RWPE1 (cell line): ENCODE measurements at regions not wholly inside any gene's neighbourhood (a gene's known extent, or its start where the extent isn't known, plus 50 kb on each side); places are given as distances from the start of the nearest gene placed in this dataset.
"Not testable (repeated sequence)": the region's sequence is repeated elsewhere in the genome, so short reads cannot be mapped to it uniquely, and the experiment has no call there.

Source experiments
- CTCF ChIA-PET: fragments of 350-600 bp; sonication (Branson Sonifier 250); formaldehyde crosslinking; extraction: SDS; loops from one replicate; lab custom pipeline; 2021; lab: Yijun Ruan, JAX
- POLR2A ChIA-PET: fragments of 400-600 bp; formaldehyde crosslinking; extraction: SDS; loops from one replicate; lab custom pipeline; 2020; ENCODE audit warnings: antibody characterized with exemption; ENCODE audit not compliant: low non-redundant PET; lab: Yijun Ruan, JAX
- DNase-seq: peaks from one replicate; pipeline ENCODE4 v3.0.0; 2012; ENCODE audit warnings: low spot score
- H3K27ac ChIP-seq: fragments of 450-650 bp; 2 replicates; pipeline ENCODE4 v1.5.1; 2017
- TF ChIP-seq, protein P1 (sequence below): fragments of 450-650 bp; conservative IDR thresholded peaks from 2 replicates; pipeline ENCODE4 v1.5.1; 2017; ENCODE audit warnings: low read depth, mild to moderate bottlenecking

DNA sequence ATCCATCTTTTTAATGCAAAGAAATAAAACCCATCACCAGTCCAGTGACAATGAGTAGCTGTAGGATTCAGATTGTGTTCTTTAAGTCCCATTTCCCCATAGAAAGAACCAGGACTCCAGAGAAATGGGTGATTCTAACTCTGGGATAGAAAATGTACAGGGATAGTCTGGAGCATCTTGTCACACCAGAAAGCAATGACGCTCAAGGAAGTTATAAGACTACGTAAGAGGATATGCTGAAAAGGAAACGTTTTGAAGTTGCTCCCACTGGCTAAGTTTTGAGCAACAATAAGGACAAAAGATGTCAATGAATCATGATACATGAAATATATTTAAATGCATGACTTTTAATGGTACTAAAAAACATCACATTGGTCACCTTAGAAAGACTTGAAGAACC, 360.1 kb downstream of the DLEU7 start:
- POLR2A ChIA-PET, result no interaction called here
- TF ChIP-seq, protein P1, sequence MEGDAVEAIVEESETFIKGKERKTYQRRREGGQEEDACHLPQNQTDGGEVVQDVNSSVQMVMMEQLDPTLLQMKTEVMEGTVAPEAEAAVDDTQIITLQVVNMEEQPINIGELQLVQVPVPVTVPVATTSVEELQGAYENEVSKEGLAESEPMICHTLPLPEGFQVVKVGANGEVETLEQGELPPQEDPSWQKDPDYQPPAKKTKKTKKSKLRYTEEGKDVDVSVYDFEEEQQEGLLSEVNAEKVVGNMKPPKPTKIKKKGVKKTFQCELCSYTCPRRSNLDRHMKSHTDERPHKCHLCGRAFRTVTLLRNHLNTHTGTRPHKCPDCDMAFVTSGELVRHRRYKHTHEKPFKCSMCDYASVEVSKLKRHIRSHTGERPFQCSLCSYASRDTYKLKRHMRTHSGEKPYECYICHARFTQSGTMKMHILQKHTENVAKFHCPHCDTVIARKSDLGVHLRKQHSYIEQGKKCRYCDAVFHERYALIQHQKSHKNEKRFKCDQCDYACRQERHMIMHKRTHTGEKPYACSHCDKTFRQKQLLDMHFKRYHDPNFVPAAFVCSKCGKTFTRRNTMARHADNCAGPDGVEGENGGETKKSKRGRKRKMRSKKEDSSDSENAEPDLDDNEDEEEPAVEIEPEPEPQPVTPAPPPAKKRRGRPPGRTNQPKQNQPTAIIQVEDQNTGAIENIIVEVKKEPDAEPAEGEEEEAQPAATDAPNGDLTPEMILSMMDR, result no peak
- no peak overlapping the region for H3K27ac ChIP-seq
- CTCF ChIA-PET, result interaction anchor here (0.7 kb wide), 1 partner anchor 108 kb away, joined by 4 read pairs; no protein-coding TSS in a partner anchor
- DNase-seq, result no peak

DNA sequence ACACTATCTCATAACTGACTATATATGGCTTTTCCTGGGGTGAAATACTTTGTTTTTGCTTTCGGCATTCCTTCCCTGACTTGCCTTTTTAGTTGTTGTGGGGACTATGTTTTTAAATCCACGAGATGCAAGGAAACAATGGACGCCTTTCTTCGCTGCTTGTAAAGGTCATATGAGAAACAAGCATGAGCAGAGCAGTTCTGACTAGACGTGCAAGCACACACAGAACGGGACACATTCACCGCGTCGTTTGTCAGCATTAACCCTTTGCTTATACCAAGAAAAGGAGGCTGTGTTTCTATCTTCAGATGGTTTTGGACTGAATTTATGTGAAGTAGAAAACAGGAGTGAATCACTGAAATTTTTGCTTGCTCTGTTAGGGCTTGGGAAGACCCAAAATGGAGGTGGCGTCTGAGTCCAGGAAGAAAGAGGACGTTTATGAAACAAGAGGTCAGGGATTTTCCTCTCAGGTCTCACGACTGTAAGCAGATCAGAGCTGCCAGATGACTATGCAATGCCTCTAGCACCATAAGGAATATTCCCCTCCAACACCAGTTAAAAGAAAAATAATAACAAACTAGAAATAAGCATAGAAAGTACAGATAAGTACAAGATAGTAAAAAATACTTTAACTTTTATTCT, 358.9 kb downstream of the DLEU7 start:
- TF ChIP-seq, protein P1, result no peak
- no peak overlapping the region for H3K27ac ChIP-seq
- no peak for DNase-seq
- CTCF ChIA-PET, result no interaction called here
- POLR2A ChIA-PET, result no interaction called here

DNA sequence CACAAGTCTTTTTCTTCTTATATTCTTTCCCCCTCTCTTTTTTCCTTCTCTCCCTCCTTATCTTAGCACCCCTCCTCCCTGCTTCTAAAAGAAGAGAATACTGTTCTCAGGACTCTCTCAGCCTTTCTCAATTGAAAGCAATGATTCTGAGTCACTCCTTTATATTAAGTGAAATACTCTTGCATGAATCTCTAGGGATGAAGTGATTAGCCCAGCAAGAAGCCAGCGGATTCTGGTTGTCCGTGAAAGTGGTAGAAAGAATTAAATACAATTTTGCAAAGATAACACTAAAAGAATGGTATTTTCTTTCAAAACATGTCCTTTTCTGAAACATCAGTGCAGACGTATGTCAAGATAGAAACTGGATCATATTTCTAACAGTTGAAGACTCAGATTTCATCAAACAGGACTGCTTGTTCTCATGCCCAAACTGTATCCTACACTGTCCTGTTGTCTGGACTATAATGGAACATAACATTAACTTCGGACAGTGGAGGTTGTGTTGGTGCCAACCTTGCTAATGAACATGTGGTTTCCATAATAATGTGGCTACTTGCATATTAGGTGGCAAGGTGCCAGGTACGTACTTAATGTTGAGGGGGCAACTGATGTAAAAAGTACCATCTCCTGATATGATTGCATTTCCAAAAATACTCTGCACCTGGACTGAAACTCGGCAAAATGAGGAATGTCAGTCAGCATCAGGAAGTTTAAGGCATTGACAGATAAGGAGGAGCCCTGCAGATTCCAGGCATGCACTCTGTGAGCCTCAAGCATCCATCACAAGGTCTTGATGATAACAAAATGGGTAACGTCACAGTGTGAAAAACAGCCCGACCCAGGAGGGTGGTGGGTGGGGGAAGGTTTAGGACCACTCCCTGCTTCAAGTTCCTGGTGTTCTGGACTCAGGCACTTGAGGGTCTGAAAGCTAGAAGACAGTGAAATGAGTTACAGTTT, 357.2 kb downstream of the DLEU7 start:
- TF ChIP-seq, protein P1, result no peak
- no peak for DNase-seq
- CTCF ChIA-PET, result no interaction called here
- H3K27ac ChIP-seq, result no peak overlapping the region
- POLR2A ChIA-PET, result no interaction called here

DNA sequence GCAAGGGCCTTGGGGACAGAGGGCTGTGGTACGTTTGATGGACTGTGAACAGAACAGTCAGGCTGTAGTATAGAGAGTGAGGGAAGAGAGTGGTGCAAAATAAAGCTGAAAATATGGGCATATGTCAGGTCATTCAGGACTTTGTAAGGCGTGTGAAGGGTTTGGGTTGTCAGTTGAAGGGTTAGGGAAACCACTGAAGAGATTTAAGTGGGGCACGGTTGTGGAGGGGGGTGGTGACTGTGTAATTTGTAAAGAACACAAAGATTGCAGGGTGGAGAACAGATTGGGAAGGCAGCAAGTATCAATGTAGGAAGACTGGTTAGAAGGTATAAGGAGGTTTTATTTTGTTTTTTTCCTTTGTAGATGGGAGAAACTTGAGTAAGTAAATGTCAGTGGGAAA, 349.8 kb downstream of the DLEU7 start:
- DNase-seq, result no peak
- TF ChIP-seq, protein P1, result no peak
- no peak overlapping the region for H3K27ac ChIP-seq
- POLR2A ChIA-PET, result no interaction called here
- CTCF ChIA-PET, result no interaction called here

DNA sequence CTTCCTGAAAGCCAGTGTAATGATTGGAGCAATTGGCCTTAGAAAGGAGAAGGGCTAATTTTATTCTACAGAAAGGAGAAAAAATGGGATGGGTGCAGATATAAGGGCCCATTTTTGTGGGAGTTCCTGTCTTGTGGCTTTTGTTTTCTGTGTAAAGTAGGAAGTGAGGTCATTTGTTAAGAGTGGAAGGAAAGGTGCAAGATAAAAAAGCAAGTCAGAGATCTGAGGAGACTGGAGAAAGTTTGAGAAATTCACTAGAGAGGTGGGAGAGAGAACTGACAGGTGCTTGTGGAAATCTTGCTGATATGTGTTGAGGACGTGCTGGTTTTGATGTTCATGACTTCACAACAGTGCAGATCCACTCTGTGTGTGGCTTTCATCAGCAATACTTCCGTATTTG, 349.4 kb downstream of the DLEU7 start:
- ChIA-PET POLR2A (no interaction called here), CTCF (interaction anchor here (0.6 kb wide), 1 partner anchor 12 kb away, joined by 3 read pairs; no protein-coding TSS in a partner anchor)
- H3K27ac ChIP-seq, result no peak overlapping the region
- TF ChIP-seq, protein P1, result no peak
- no peak for DNase-seq

DNA sequence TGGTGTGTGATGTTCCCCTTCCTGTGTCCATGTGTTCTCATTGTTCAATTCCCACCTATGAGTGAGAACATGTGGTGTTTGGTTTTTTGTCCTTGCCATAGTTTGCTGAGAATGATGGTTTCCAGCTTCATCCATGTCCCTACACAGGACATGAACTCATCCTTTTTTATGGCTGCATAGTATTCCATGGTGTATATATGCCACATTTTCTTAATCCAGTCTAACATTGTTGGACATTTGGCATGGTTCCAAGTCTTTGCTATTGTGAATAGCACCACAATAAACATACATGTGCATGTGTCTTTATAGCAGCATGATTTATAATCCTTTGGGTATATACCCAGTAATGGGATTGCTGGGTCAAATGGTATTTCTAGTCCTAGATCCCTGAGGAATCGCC, 340.3 kb downstream of the DLEU7 start:
- H3K27ac ChIP-seq, CTCF ChIA-PET, DNase-seq, POLR2A ChIA-PET: not testable (repeated sequence)
